NCI-H2196 treated with DMSO at 0.1 percent for 48 hours (cell line): ENCODE measurements at regions not wholly inside any gene's neighbourhood (a gene's known extent, or its start where the extent isn't known, plus 50 kb on each side); places are given as distances from the start of the nearest gene placed in this dataset.

Source experiments
- DNase-seq: peaks from one replicate; lab custom pipeline; 2025; ENCODE audit not compliant: unreplicated experiment; lab: John Stamatoyannopoulos, UW

DNA sequence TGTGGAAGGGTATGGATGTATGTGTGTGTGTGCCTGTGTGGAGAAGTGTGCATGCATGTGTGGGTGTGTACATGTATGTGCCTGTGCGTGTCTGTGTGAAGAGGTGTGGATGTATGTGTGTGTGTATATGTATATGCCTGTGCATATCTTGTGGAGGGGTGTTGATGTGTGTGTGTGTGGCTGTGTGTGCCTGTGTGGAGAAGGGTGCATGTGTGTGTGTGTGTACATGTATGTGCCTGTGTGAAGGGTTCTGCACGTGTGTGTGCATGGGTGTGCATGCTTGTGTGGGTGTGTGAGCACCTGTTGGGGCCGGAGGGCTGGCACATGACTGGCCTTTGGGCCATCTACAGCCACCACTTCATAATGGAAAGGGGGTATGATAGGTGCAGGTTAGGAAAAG, 291.4 kb downstream of the IRX2 start:
- no peak for DNase-seq

DNA sequence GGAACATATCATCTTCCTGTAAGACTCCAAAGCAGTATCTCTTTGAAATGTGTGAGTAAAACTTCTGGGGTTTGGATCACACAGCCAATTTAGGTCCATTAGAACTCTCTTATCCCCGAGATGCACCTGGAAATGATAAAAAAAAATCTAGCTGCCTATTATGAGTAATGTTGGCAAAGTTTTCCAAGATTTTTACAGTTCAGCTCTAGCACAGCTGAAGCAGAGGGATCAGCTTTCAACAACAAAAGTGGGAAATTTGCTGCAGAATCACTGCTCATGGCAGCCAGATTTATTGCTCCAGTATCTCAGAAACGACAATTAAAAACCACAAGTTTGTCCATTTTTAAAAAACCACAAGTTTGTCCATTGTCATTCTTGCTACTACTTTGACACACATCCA, 292.2 kb downstream of the IRX2 start:
- no peak for DNase-seq

DNA sequence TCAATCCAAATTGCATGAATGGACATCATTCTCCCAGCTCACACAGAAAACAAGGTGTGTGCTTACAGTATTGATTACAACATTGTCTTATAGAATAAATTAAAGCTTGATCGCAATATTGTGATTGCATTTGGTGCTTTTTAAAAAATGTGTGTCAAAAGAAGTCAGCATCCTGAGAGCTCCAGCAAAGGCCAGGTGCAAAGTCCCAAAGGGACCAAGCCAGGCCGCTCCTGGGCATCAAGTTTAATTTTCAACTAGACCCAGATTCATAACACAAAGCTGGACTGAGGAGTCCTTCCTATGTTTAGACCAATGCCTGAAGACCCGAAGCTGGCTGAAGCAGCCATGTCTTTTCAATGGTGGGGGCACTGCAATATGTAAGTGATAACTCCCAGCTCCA, 295.6 kb downstream of the IRX2 start:
- DNase-seq = no peak

DNA sequence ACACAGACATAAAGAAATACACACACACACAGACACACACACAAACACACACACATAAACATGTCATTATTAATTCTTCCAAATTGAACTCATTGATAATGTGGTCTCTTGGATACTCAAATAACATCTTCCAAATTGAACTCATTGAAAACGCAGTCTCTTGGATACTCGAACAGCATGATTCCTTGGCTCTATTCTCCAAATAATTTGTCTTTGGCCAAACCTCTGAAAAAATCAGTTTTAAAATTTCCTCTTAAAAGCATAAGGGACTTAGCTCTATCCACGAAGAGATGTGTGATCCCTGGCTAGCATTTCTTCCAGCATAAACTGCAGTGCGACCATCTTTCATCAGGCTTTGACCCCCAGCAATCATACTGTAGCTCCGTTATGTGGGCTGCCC, 296.6 kb downstream of the IRX2 start:
- DNase-seq = no peak

GRCh38 chr5:2453781-2454180, 297.7 kb downstream of the IRX2 start:
- DNase-seq = no peak

DNA sequence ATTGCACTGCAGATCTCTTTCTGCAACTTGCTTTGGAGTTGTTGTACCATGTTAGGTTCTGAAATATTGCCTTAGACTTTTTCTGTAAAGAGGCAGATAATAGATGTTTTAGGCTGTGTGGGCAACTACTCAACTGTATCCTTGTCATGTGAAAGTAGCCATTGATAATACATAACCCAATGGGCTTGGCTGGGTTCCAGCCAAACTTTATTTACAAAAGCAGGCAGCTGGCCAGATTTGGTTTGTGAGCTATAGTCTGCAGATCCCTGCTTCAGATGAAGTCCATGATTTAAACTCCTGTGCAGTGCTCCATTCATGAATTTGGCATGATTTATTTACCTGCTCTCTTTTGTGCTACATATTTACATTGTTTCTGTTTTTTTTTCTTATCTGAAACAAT, 300.4 kb downstream of the IRX2 start:
- no peak for DNase-seq

- no peak for DNase-seq
Measured at GRCh38 chr5:2442496-2443354, 308.8 kb downstream of the IRX2 start.

DNA sequence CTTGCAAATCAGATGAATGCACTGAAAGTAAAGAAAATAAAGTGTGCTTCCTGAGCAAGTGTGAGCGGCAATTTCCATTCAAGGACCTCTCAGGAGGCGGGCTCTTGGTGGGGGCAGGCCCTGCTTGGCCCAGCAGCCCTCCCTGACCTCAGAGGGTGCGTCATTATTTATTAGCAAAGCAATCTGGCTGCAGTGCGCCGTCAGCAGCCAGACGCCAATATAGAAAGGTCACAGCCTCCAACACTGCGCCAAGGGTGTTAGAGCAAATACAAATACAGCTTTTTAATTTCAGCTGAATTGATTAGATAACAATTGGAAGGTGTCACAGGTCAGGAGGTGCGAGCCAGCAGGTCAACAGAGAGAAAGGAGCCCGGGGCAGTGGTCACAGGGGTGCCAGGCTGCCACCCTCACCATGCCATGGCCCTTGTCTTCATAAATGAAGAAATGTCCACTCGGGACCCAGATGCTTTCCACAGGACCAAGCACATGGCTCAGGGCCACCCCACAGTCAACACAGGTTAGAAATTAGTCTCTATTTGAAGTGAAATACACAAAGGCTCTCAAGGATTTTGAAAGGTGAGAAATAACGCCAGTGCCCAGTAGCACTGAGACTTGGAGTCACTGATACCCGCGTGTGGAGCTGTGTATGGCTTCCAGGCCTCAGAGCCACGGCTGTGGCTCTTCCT, 309.8 kb downstream of the IRX2 start:
- DNase-seq = no peak

- DNase-seq = no peak
Measured at GRCh38 chr5:2439608-2440007, 311.9 kb downstream of the IRX2 start.

GRCh38 chr5:2433086-2433485, 318.4 kb downstream of the IRX2 start:
- no peak for DNase-seq

GRCh38 chr5:2432076-2432920, 319.2 kb downstream of the IRX2 start:
- no peak for DNase-seq

DNA sequence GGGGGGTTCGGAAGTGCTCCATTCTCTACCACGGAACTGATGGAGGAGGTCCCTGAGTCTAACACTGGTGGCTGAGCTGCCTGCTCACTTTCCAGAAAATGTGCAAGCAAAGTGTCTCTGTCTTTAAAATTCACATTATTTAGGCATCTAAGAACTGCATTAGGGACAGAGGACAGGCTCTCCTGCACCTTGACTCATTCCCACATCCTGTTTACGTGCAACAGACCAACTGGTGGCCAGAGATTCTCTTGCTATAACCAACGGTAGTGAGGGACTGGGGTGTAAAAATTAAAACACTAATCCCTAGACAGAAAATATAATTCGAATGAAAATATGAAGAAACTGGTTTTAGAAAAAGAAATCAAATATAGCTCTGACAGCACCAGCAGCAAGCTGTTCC, 320.9 kb downstream of the IRX2 start:
- peak; percentile 100 for DNase-seq

GRCh38 chr5:2427983-2428382, 323.5 kb downstream of the IRX2 start:
- DNase-seq = no peak

DNA sequence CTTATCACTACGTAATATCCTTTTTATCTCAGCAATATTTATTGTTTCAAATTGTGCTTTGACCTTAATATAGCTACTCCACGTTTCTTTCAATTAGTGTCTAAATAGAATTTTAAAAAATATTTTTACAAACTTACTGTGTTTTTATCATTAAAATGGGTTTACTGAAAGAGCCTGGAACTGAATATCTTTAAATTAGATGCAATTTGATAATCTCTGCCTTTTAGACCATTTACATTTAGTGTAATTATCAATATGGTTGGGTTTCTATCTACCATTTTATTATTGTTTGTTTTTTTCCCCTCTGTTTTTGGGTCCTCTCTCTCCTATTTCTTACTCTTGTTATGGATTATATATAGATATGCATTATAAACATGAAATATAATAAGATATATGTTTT, 327.8 kb downstream of the IRX2 start:
- DNase-seq = no peak

DNA sequence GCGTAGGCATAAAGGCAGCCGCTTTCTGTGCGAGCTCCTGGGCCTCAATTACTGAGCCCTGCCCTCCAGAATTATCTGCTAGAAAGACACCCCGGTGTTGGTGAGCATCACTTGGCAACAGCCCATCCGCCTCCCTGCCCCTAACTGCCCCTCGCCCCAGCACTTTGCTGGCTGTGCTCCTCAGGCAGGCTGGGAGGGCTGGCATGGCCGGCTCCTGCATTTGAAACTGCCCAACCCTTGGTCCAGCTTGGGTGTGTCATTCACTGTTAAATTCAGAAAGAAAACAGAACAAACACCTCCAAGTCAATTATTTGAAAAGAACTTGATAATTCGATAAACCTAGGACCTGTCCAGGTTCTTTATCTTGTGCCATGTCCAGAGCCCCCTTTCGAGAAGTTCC, 334.2 kb downstream of the IRX2 start:
- no peak for DNase-seq

DNA sequence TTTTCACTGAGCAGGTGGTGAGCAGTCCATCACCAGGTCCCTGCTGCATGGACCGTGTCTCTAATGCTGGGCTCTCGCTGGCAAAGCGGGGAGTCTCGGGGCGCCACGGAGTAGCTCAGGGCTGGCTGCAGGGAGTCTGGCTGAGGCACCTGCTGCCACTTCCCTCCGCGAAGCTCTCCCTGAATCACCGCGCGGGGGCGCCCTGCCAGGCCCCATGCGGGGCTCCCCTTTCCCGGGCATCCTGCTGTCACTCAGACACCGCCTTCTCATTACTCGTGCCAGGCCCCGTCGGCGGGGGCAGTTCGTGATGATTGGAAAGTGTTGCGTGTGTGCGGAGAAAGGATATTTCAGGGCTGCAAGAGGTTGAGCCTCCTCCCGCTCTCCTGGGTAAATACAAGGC, 335.8 kb downstream of the IRX2 start:
- no peak for DNase-seq

DNA sequence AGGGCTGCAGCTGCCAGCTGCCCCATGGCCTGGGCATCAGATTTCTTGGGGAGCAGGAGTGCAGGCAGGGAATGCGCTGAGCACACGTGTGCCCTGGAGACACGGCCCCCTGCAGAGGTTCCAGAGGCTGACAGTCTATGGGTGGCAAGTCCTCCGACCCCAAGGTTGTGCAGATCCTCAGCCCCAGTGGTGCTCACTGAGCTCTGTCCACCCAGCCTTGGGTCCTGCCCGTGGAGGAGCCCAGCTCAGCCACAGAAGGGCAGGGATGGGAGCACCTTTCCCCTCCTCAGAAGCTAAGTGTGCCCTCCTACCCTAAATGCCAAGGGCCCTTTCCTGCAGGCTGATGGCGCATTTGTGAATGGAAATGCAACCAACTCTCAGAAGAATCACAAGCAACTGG, 341.0 kb downstream of the IRX2 start:
- no peak for DNase-seq

GRCh38 chr5:2403296-2403695, 348.2 kb downstream of the IRX2 start:
- DNase-seq = no peak

- no peak for DNase-seq
Measured at GRCh38 chr5:2399804-2400203, 351.7 kb downstream of the IRX2 start.

GRCh38 chr5:2399096-2399495, 352.4 kb downstream of the IRX2 start:
- DNase-seq = no peak

DNA sequence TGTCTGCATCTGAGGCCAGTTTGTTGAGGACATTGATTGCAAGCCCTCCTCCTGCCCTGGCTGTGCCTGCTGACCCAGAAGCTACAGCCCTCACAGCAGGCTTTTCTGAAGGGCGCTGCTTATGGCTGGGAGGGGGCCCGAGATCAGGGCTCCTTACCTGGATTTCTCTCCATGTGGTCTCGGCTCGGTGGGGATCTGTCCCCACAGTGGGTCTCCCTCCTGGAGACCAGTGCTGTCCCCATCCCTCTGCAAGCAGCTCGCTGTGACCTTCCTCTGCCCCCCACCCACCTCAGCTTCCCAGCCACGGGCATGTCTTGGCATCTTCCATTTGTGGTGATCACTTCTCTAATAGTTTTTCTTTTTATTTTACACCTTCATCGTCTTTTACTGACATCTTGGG, 357.9 kb downstream of the IRX2 start:
- DNase-seq = no peak

- DNase-seq = no peak
Measured at GRCh38 chr5:2391566-2391965, 359.9 kb downstream of the IRX2 start.
